NCI-H187 (cell line): ENCODE measurements at regions not wholly inside any gene's neighbourhood (a gene's known extent, or its start where the extent isn't known, plus 50 kb on each side); places are given as distances from the start of the nearest gene placed in this dataset.

Source experiments
- DNase-seq, 2 experiments: peaks; one replicate each; lab custom pipeline; 2025; lab: John Stamatoyannopoulos, UW

- DNase-seq, result no peak
These were observed 317.7 kb downstream of the VPS13C start for GRCh38 chr15:61742591-61742990.

GRCh38 chr15:61736790-61737189 is 323.5 kb downstream of the VPS13C start:
- DNase-seq, result no peak

GRCh38 chr15:61731099-61731498 is 329.1 kb downstream of the VPS13C start:
- no peak for DNase-seq

- no peak for DNase-seq
These were observed 330.6 kb downstream of the VPS13C start for GRCh38 chr15:61729646-61730045.

- DNase-seq, result no peak
These were observed 334.1 kb downstream of the VPS13C start for GRCh38 chr15:61726166-61726565.

GRCh38 chr15:61725251-61725650 is 335.0 kb downstream of the VPS13C start:
- no peak for DNase-seq

- DNase-seq, result no peak
These were observed 335.9 kb downstream of the VPS13C start for GRCh38 chr15:61724251-61724939.

- DNase-seq, result no peak
These were observed 338.8 kb downstream of the VPS13C start for GRCh38 chr15:61721418-61721817.

- no peak for DNase-seq
These were observed 340.0 kb downstream of the VPS13C start for GRCh38 chr15:61720197-61720704.

- DNase-seq, result no peak
These were observed 345.2 kb downstream of the VPS13C start for GRCh38 chr15:61715082-61715481.

- no peak for DNase-seq
These were observed 348.0 kb downstream of the VPS13C start for GRCh38 chr15:61712129-61712759.

- no peak for DNase-seq
These were observed 357.8 kb downstream of the VPS13C start for GRCh38 chr15:61702224-61703020.

- DNase-seq, result no peak
These were observed 358.8 kb downstream of the VPS13C start for GRCh38 chr15:61701455-61701854.

GRCh38 chr15:61700803-61701202 is 359.4 kb downstream of the VPS13C start:
- no peak for DNase-seq

- no peak for DNase-seq
These were observed 362.5 kb downstream of the VPS13C start for GRCh38 chr15:61697796-61698195.

- DNase-seq, result no peak
These were observed 371.2 kb downstream of the VPS13C start for GRCh38 chr15:61689067-61689466.

- DNase-seq, result no peak
These were observed 372.6 kb downstream of the VPS13C start for GRCh38 chr15:61687651-61688050.

GRCh38 chr15:61687124-61687523 is 373.1 kb downstream of the VPS13C start:
- no peak for DNase-seq

GRCh38 chr15:61685971-61686370 is 374.3 kb downstream of the VPS13C start:
- DNase-seq, result no peak

- DNase-seq, result no peak
These were observed 374.7 kb downstream of the VPS13C start for GRCh38 chr15:61685534-61685933.

- no peak for DNase-seq
These were observed 375.3 kb downstream of the VPS13C start for GRCh38 chr15:61684749-61685467.
